Eye (tissue), 1 donor: ENCODE measurements at regions not wholly inside any gene's neighbourhood (a gene's known extent, or its start where the extent isn't known, plus 50 kb on each side); places are given as distances from the start of the nearest gene placed in this dataset.
"Not testable (repeated sequence)": the region's sequence is repeated elsewhere in the genome, so short reads cannot be mapped to it uniquely, and the experiment has no call there.

Experiments
- DNase-seq: peaks from one replicate; pipeline ENCODE4 v3.0.0-alpha.2; 2015

DNA sequence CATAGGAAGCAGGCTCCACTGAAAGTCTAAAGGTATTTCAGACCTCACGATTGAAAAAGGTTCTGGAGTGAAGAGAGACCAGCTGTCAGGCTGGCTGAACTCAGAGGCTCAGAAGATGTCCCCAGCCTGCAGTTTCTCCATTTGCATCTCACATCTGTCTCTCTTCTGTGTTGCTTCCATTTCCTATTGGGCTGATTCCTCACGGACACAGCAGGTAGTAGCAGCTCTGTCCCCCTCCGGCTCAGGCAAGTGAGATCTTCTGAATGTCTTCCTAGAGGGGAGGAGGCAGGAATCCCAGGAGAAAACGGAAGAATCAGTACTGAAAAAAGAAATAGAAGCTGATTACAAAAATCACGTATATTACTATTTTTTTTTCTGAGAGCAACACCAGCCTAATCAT lies 274.1 kb upstream of the COBL start:
- DNase-seq: no peak

- no peak for DNase-seq
Measured at GRCh38 chr7:51589111-51589510, 272.5 kb upstream of the COBL start.

DNA sequence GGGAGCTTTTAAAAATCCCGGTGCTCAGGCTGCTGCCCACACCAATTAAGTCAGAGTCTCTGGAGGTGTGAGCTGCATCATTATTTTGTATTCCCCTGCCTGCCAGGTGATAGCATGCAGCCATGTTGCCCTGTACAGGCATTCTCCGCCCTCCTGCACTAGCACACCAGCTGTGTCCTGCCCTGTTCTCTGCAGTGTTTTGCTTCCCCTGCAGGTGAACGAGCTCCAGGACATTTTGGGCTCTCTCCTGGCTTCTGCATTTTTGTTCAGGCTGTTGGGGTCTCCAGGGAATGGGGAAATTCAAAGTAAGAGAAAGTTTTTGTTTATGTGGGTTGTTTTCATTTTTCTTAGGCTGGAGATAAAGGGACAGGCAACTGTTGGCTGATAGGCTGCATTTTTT lies 271.0 kb upstream of the COBL start:
- no peak for DNase-seq

GRCh38 chr7:51577390-51577789 lies 260.8 kb upstream of the COBL start:
- no peak for DNase-seq

DNA sequence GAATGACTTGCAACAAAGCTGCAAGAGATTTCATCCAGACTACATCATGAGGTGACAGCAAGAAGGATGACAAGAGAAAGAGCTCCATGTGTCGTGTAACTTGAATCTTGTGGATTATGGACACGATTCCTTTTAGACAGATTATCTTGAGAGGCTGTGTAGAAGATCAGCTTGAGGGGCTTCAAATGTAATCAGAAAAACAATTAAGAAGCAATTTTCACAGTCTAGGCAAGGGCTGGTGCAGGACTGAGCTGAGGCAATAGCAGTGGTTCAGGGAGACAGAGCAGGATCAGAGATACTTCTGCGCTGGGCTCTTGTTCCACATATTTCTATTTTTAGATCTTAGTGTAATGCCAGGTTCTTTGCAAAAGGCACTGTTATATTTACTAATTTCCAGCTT lies 253.0 kb upstream of the COBL start:
- no peak for DNase-seq

GRCh38 chr7:51569176-51569575 lies 252.6 kb upstream of the COBL start:
- no peak for DNase-seq

DNA sequence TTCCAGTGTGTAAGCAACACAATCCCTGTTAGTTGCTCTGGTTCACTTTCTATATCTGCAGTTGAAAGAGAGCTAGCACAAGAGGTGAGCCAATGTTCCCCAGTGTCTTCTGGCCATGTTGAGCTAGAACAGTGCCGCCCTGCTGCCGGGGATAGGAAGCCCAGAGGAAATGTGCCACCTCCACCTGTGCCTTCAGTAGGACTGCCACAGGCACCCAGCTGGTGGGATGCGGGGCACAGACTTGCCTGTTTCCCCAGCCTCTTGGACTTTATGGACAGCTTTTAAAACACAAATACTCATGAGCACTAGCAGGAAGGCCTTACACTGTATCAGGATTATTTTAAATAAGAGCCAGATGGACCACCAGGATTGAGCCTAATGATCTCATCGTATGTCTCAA lies 234.5 kb upstream of the COBL start:
- no peak for DNase-seq

DNA sequence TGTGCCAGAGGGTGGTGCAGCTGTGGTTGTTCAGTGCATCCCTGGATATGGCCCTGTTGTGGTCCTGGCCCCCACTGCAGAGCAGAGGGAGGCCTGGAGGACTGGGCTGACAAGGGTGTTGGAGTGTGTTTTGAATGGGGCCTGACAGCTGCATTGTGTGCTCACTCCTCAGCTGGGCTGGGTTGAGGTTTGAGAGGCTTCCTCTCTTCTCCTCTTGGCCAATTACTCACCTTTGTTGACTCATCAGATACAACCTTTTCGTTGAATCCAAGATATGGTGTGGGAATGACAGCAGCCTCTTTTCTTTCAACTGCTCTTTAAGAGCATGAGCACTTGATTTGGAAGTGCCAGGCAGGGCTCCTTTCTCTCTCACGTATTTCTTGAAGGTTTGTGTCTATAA lies 228.5 kb upstream of the COBL start:
- no peak for DNase-seq

GRCh38 chr7:51543801-51544553 lies 227.4 kb upstream of the COBL start:
- no peak for DNase-seq

DNA sequence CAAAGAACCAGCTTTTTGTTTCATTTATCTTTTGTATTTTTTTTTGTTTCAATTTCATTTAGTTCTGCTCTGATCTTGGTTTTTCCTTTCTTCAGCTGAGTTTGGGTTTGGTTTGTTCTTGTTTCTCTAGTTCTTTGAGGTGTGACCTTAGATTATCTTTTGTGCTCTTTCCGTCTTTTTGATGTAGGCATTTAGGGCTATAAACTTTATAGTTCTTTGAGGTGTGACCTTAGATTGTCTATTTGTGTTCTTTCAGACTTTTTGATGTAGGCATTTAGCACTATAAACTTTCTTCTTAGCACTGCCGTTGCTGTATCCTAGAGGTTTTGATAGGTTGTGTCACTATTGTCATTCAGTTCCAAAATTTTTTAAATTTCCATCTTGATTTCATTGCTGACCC lies 224.3 kb upstream of the COBL start:
- not testable (repeated sequence) for DNase-seq

- no peak for DNase-seq
Measured at GRCh38 chr7:51539840-51540239, 223.2 kb upstream of the COBL start.

- DNase-seq: no peak
Measured at GRCh38 chr7:51528172-51528571, 211.6 kb upstream of the COBL start.

DNA sequence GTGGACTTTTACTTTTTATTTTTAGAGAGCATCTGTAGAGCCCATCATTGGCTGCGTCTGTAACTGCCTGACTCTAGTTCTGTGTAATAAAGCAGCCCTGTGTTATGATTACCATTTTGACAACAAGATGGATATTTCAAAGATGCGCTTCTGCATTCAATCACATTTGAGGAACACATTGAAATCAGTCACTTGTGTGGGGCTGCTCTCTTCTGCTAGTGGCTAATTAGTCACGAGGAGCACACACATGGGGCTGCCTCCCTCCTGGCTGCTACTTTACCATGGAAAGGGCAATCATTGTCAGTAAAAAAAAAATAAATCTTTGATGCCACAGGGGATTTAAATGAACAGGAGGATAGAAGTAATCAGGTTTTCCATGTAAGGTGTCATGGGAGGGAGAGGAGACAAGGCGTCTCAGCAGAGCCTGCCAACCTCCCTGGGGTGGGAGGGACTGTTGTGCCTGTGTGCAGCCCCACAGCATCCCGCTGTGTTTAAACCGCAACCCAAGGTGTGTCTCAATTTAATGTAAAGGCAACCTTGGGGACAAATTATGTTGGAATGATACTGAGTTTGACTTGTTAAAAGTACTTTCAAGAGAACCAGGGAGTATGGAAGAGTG lies 205.2 kb upstream of the COBL start:
- DNase-seq: no peak

GRCh38 chr7:51521054-51521453 lies 204.4 kb upstream of the COBL start:
- DNase-seq: no peak

DNA sequence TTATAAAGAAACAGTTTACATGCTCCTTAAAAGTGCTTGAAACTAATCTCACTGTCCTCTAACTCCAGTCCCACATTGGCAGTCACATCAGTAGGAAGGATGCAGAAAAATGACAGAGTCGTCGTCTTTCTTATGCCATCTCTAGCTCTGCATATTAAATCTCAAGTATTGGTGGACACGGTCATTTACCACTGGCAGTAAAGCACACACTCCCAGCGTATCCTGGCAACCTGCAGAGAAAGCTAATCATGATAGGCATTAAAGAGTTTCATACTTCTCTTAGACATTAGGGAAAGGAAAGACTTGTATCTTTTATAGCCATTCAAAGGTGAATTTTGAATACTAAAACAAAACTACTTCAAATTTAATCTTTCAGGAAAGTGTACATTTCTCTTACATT lies 202.0 kb upstream of the COBL start:
- no peak for DNase-seq

- DNase-seq: no peak
Measured at GRCh38 chr7:51517187-51517586, 200.6 kb upstream of the COBL start.

GRCh38 chr7:51501620-51502019 lies 185.0 kb upstream of the COBL start:
- peak; percentile 45 for DNase-seq

GRCh38 chr7:51482976-51483375 lies 166.4 kb upstream of the COBL start:
- no peak for DNase-seq

DNA sequence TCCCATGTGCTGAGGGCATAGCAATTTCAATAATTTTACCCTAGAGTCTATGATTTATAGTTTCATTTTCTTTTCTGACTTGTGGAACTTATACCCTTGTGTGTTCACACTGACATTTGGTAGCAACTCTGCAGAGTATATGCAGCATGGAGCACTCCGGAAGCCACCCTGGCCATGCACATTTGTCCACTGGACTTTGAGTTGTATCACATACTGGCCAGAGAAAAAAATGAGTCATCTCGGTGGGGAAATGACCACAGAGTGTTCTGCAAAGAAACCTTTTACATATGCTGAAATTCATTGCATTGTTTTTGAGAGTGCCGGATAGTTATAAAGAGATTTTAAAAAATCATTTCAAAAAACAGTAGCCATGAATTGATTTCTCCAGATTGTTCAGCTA lies 164.8 kb upstream of the COBL start:
- no peak for DNase-seq

DNA sequence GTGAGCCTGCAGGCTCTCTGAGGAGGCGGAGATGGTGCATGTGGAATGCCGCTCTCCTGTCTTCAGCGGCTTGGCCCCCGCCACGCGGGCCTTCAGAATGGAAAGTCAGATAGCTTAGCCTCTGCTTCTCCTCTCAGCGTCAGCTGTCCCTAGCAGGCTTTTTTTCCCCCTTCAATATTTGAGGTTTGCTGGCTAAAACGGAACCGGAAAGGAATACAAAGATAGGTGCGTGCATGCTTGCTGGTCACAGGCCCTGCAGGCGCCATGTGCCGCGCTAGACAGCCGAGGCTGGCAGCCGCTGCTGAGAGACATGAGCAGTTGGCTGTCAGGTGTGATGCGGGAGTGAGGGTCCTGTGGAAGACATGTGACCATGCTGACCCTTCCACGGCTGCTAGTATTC lies 161.2 kb upstream of the COBL start:
- no peak for DNase-seq

- DNase-seq: no peak
Measured at GRCh38 chr7:51477323-51477722, 160.7 kb upstream of the COBL start.

DNA sequence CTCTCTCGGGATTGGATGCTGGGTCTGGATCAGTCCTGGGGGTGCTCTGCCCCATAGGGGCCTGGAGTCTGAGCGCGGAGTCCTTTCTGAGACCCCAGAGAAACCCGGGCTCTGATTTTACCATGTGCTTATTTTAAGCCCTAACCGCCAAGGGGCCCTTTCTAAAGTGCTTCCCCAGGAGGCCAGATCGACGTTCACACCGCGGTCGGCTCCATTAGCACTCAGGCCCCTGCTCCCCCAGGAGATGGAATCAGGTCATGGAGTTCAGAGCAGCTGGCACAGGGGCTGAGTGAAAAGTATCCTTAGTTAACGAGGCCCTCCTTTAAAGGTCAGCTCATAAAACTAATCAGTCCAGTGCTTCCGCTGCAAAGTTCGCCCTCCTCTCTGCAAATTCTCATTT lies 159.4 kb upstream of the COBL start:
- DNase-seq: peak; percentile 51

GRCh38 chr7:51472873-51473272 lies 156.3 kb upstream of the COBL start:
- no peak for DNase-seq

DNA sequence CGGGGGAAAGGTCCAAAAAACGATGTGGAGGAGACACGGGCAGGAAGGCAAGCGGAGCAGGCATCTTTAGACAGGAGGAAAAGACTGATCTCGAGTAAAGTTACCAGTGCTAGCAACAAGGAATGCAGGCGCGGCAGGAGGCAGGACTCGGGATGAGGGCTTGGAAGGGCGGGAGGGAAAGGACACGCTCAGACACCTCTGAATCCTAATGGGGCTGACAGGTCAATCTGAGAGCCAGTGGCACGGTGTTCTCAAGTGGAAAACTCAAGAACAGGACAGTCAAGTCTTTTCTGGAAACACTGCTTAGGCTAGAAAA lies 155.3 kb upstream of the COBL start:
- no peak for DNase-seq
